ENCODE measurements at regions not wholly inside any gene's neighbourhood (a gene's known extent, or its start where the extent isn't known, plus 50 kb on each side); places are given as distances from the start of the nearest gene placed in this dataset.

DNA sequence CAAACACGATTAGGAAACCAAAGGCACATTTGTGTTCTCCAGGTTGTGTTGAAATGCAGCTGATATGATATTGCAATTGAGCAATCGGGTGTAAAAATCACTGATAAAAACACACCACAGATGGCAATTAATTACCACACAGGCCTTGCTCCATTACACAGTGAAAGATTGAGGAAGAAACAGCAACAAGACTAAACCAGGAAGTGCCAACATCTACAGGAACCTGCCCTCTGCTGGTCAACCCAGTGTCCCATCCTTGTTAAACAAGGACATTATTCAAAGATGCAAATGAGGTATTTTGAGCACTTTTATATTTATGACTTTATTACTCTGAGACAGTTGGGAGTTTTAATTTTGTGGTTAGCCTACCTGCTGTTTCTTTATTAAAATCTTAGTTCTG lies 765.6 kb upstream of the GHITM start:
- Histone ChIP-seq H3K27me3 (replicated peaks; ENCODE audit: control insufficient read depth, insufficient read depth, low read length) (no peaks in the 10 kb centered on the region), H3K36me3 (ENCODE audit: control insufficient read depth, insufficient read depth, low read length) (no peaks in the 10 kb centered on the region), H3K4me3 (replicated peaks; ENCODE audit: low read depth, low read length) (no peak overlapping the region)
- TF ChIP-seq, protein P1, sequence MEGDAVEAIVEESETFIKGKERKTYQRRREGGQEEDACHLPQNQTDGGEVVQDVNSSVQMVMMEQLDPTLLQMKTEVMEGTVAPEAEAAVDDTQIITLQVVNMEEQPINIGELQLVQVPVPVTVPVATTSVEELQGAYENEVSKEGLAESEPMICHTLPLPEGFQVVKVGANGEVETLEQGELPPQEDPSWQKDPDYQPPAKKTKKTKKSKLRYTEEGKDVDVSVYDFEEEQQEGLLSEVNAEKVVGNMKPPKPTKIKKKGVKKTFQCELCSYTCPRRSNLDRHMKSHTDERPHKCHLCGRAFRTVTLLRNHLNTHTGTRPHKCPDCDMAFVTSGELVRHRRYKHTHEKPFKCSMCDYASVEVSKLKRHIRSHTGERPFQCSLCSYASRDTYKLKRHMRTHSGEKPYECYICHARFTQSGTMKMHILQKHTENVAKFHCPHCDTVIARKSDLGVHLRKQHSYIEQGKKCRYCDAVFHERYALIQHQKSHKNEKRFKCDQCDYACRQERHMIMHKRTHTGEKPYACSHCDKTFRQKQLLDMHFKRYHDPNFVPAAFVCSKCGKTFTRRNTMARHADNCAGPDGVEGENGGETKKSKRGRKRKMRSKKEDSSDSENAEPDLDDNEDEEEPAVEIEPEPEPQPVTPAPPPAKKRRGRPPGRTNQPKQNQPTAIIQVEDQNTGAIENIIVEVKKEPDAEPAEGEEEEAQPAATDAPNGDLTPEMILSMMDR (IDR thresholded peaks at IDR 0.05; ENCODE audit: insufficient read depth, low read length, poor library complexity, severe bottlenecking): peak; percentile 31
- no peak for DNase-seq (ENCODE audit: extremely low read depth, insufficient read length)

DNA sequence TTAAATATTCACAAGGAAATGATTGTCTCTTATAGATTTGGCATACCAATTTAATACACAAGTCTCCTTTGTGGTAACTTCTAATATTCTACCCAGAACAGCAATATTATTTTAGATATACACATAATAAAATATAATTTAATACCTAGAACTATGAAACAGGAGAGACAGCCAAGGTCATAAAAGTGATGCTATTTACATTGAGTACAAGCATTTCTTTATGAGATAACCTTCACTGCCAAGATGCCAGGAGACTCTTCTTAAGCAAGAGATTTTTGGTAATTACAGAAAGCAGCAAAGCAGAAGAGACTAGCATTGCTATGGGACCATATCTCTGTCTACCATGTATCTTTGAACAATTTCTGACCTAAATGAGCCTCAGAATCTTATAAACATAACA lies 764.6 kb upstream of the GHITM start:
- TF ChIP-seq, protein P1 (IDR thresholded peaks at IDR 0.05; ENCODE audit: insufficient read depth, low read length, poor library complexity, severe bottlenecking): no peak
- H3K4me3 ChIP-seq (replicated peaks; ENCODE audit: low read depth, low read length): no peak overlapping the region
- no peaks in the 10 kb centered on the region for H3K27me3 ChIP-seq (replicated peaks; ENCODE audit: control insufficient read depth, insufficient read depth, low read length)
- DNase-seq (ENCODE audit: extremely low read depth, insufficient read length): no peak
- H3K36me3 ChIP-seq (ENCODE audit: control insufficient read depth, insufficient read depth, low read length): no peaks in the 10 kb centered on the region

DNA sequence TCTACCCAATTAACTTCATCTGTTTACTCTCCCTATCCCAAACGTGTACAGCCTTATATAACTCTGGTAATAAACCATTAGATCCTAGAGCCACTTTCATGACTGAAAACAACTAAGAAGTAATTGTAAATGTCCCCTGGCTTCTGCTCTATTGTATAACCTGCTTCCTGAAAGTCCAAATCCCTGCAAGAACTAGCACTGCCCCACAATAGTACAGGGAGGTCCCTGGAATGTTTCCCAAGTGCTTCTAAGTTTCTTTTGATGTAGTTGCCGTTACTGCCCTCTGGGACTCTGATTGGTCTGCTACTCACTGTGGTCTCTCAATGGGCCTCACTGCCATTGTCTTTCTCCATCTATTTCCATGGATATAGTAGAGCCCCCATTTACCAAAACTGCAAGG lies 764.0 kb upstream of the GHITM start:
- TF ChIP-seq, protein P1 (IDR thresholded peaks at IDR 0.05; ENCODE audit: insufficient read depth, low read length, poor library complexity, severe bottlenecking): no peak
- Histone ChIP-seq H3K27me3 (replicated peaks; ENCODE audit: control insufficient read depth, insufficient read depth, low read length) (no peaks in the 10 kb centered on the region), H3K36me3 (ENCODE audit: control insufficient read depth, insufficient read depth, low read length) (no peaks in the 10 kb centered on the region), H3K4me3 (replicated peaks; ENCODE audit: low read depth, low read length) (no peak overlapping the region)
- DNase-seq (ENCODE audit: extremely low read depth, insufficient read length): no peak

DNA sequence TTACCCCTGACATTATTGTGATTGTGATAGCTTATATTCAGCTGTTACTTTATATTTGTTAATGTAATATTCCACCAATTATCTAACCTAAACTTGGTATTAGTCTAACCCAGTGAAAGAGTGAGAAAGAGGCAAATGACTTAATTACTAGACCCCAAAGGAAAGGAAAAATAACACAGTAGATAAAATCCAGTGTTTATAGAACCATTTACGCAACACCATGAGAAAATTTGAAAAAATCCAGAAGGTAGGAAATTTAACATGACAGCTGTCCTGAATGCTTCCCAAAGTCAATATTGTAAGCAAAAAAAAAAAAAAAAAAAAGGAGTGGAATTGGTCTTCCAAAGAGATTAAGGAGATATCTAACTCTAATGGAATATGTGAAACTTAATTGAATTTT lies 741.5 kb upstream of the GHITM start:
- TF ChIP-seq, protein P1 (IDR thresholded peaks at IDR 0.05; ENCODE audit: insufficient read depth, low read length, poor library complexity, severe bottlenecking): no peak
- Histone ChIP-seq H3K4me3 (replicated peaks; ENCODE audit: low read depth, low read length) (no peak overlapping the region), H3K36me3 (ENCODE audit: control insufficient read depth, insufficient read depth, low read length) (no peaks in the 10 kb centered on the region), H3K27me3 (replicated peaks; ENCODE audit: control insufficient read depth, insufficient read depth, low read length) (no peaks in the 10 kb centered on the region; the same call in 1 of the 2 replicates)
- no peak for DNase-seq (ENCODE audit: extremely low read depth, insufficient read length)

DNA sequence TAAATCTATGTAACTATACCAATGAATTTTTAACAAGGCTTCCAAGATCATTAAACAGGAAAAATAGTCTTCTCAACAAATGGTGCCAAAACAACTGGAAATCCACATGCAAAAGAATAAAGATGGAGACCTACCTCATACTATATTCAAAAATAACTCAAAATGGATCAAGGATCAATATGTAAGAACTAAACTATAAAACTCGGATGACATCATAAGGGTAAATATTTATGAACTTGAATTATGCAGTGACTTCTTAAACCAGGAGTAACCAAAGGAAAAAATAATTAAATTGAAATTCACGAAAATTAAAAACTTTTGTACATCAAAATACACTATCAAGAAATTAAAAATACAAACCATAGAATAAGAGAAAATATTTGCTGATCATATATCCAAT lies 728.7 kb upstream of the GHITM start:
- DNase-seq (ENCODE audit: extremely low read depth, insufficient read length): no peak
- Histone ChIP-seq H3K36me3 (ENCODE audit: control insufficient read depth, insufficient read depth, low read length) (no peaks in the 10 kb centered on the region), H3K4me3 (replicated peaks; ENCODE audit: low read depth, low read length) (no peak overlapping the region), H3K27me3 (replicated peaks; ENCODE audit: control insufficient read depth, insufficient read depth, low read length) (no peaks in the 10 kb centered on the region)
- TF ChIP-seq, protein P1 (IDR thresholded peaks at IDR 0.05; ENCODE audit: insufficient read depth, low read length, poor library complexity, severe bottlenecking): no peak

DNA sequence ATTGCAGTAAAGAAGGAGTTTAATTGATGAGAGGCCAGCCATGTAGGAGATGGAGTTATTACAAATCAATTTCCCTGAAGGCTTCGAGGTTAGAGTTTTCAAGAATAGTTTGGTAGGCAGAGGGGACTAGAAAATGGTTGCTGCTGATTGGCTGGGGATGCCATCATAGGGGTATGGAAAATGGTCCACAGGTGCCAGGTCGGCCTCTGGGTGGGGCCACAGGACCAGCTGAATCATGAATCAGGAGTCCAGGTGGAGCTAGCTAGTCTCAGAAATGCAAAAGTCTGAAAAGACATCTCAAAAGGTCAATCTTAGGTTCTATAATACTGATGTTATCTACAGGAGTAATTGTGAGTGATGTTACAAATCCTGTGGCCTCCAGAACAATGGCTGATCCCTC lies 714.0 kb upstream of the GHITM start:
- DNase-seq (ENCODE audit: extremely low read depth, insufficient read length): no peak
- TF ChIP-seq, protein P1 (IDR thresholded peaks at IDR 0.05; ENCODE audit: insufficient read depth, low read length, poor library complexity, severe bottlenecking): peak; percentile 28

More for the DNA sequence above, 714.0 kb upstream of the GHITM start:
- no peaks in the 10 kb centered on the region for H3K36me3 ChIP-seq (ENCODE audit: control insufficient read depth, insufficient read depth, low read length)
- H3K27me3 ChIP-seq (replicated peaks; ENCODE audit: control insufficient read depth, insufficient read depth, low read length): no peaks in the 10 kb centered on the region
- no peak overlapping the region for H3K4me3 ChIP-seq (replicated peaks; ENCODE audit: low read depth, low read length)

All from GM06990 (cell line).